Thyroid gland (tissue), 4 donors: ENCODE measurements at regions not wholly inside any gene's neighbourhood (a gene's known extent, or its start where the extent isn't known, plus 50 kb on each side); places are given as distances from the start of the nearest gene placed in this dataset.

ENCODE experiments used
- CTCF ChIP-seq, 6 experiments: fragments of 200-600 bp in 3 of 6; fragments of 450-650 bp in 3 of 6; sonication (generic) in 3 of 6; IDR thresholded peaks; one replicate each; pipeline ENCODE4 v1.5.1; 2016 to 2019; ENCODE audit warnings: antibody characterized with exemption in 6 of 6, mild to moderate bottlenecking in 2 of 6, inconsistent platforms in 1 of 6, moderate library complexity in 1 of 6
- POLR2A ChIP-seq, 2 donors: fragments of 450-650 bp; IDR thresholded peaks; one replicate each; pipeline ENCODE4 v1.6.1; 2017; ENCODE audit warnings: antibody characterized with exemption in 2 of 2, mild to moderate bottlenecking in 2 of 2, moderate library complexity in 1 of 2

GRCh38 chr20:40314278-40314677 is 374.8 kb downstream of the MAFB start:
- TF ChIP-seq CTCF (IDR thresholded peaks at IDR 0.05) = no peak
- TF ChIP-seq POLR2A (IDR thresholded peaks at IDR 0.05) = no peak
